Activated naive CD8-positive, alpha-beta T cell treated with anti-CD3 and anti-CD28 coated beads, Interleukin-2, amount 10 ng/mL, durations not matched to agents 7 days and 5 days (primary cell): ENCODE measurements at regions not wholly inside any gene's neighbourhood (a gene's known extent, or its start where the extent isn't known, plus 50 kb on each side); places are given as distances from the start of the nearest gene placed in this dataset.
"Not testable (repeated sequence)": the region's sequence is repeated elsewhere in the genome, so short reads cannot be mapped to it uniquely, and the experiment has no call there.

Source experiments
- ATAC-seq: fragments of 150-1000 bp; cut with Tn5 transposase; one replicate; pipeline ENCODE4 v1.10.0; 2021; ENCODE audit warnings: low read depth, moderate library complexity
- POLR2A ChIA-PET: fragments of 350-600 bp; sonication (Branson Sonifier 250); formaldehyde crosslinking; loops from one replicate; lab custom pipeline; 2021; ENCODE audit warnings: antibody characterized with exemption; lab: Charles Lee
- DNase-seq: peaks from one replicate; pipeline ENCODE4 v3.0.0; 2021
- H3K27ac Mint-ChIP-seq: one replicate; pipeline ENCODE4 v1.8.0; 2022; ENCODE audit warnings: mild to moderate bottlenecking, mixed read lengths
- H3K27me3 Mint-ChIP-seq: one replicate; pipeline ENCODE4 v1.8.0; 2022; ENCODE audit warnings: mild to moderate bottlenecking, moderate library complexity, mixed read lengths
- H3K36me3 Mint-ChIP-seq: one replicate; pipeline ENCODE4 v1.8.0; 2021; ENCODE audit warnings: mild to moderate bottlenecking, mixed read lengths
- H3K4me1 Mint-ChIP-seq: one replicate; pipeline ENCODE4 v1.8.0; 2021; ENCODE audit warnings: mixed read lengths
- H3K4me3 Mint-ChIP-seq: one replicate; pipeline ENCODE4 v1.8.0; 2022; ENCODE audit warnings: mild to moderate bottlenecking, moderate library complexity, mixed read lengths
- H3K9me3 Mint-ChIP-seq: one replicate; pipeline ENCODE4 v1.8.0; 2021; ENCODE audit warnings: mixed read lengths

- no peaks in the 10 kb centered on the region for H3K4me1 Mint-ChIP-seq
- ATAC-seq (no peak), DNase-seq (no peak)
- POLR2A ChIA-PET, result no interaction called here
- H3K4me3 Mint-ChIP-seq, result no peak overlapping the region
- peaks cover 14% of the 10 kb centered on the region for H3K9me3 Mint-ChIP-seq
- H3K27me3 Mint-ChIP-seq, result no peaks in the 10 kb centered on the region
- no peak overlapping the region for H3K27ac Mint-ChIP-seq
- no peaks in the 10 kb centered on the region for H3K36me3 Mint-ChIP-seq
Measured at GRCh38 chr6:76532647-76533046, 460.2 kb upstream of the IMPG1 start.

- Mint-ChIP-seq H3K36me3 (no peaks in the 10 kb centered on the region), H3K27ac (no peak overlapping the region), H3K27me3 (no peaks in the 10 kb centered on the region), H3K4me3 (no peak overlapping the region), H3K4me1 (no peaks in the 10 kb centered on the region), H3K9me3 (peaks cover 8% of the 10 kb centered on the region)
- POLR2A ChIA-PET, result no interaction called here
- ATAC-seq (no peak), DNase-seq (no peak)
Measured at GRCh38 chr6:76518443-76518842, 446.0 kb upstream of the IMPG1 start.

- ATAC-seq (no peak), DNase-seq (no peak)
- H3K27ac Mint-ChIP-seq, result no peak overlapping the region
- no peaks in the 10 kb centered on the region for H3K36me3 Mint-ChIP-seq
- no peaks in the 10 kb centered on the region for H3K4me1 Mint-ChIP-seq
- no peak overlapping the region for H3K4me3 Mint-ChIP-seq
- POLR2A ChIA-PET, result no interaction called here
- H3K27me3 Mint-ChIP-seq, result no peaks in the 10 kb centered on the region
- H3K9me3 Mint-ChIP-seq, result peaks cover 8% of the 10 kb centered on the region
Measured at GRCh38 chr6:76516924-76517323, 444.5 kb upstream of the IMPG1 start.

GRCh38 chr6:76510489-76510888, 438.0 kb upstream of the IMPG1 start:
- Mint-ChIP-seq H3K27ac (no peak overlapping the region), H3K36me3 (no peaks in the 10 kb centered on the region), H3K4me1 (no peaks in the 10 kb centered on the region), H3K9me3 (peaks cover 2% of the 10 kb centered on the region), H3K4me3 (no peak overlapping the region), H3K27me3 (no peaks in the 10 kb centered on the region)
- DNase-seq, result no peak
- POLR2A ChIA-PET, result no interaction called here
- no peak for ATAC-seq

- H3K27me3 Mint-ChIP-seq, result no peaks in the 10 kb centered on the region
- no peak for DNase-seq
- no peaks in the 10 kb centered on the region for H3K36me3 Mint-ChIP-seq
- ATAC-seq, result no peak
- no peaks in the 10 kb centered on the region for H3K4me1 Mint-ChIP-seq
- no peak overlapping the region for H3K4me3 Mint-ChIP-seq
- POLR2A ChIA-PET, result no interaction called here
- H3K27ac Mint-ChIP-seq, result no peak overlapping the region
- peaks cover 3% of the 10 kb centered on the region for H3K9me3 Mint-ChIP-seq
Measured at GRCh38 chr6:76509397-76509796, 436.9 kb upstream of the IMPG1 start.

GRCh38 chr6:76506808-76507207, 434.3 kb upstream of the IMPG1 start:
- no peaks in the 10 kb centered on the region for H3K27me3 Mint-ChIP-seq
- POLR2A ChIA-PET, result no interaction called here

GRCh38 chr6:76495909-76496308, 423.4 kb upstream of the IMPG1 start:
- POLR2A ChIA-PET, result no interaction called here
- H3K4me3 Mint-ChIP-seq, result no peak overlapping the region
- H3K27me3 Mint-ChIP-seq, result no peaks in the 10 kb centered on the region
- ATAC-seq (no peak), DNase-seq (no peak)
- H3K27ac Mint-ChIP-seq, result no peak overlapping the region
- peaks cover 15% of the 10 kb centered on the region for H3K9me3 Mint-ChIP-seq
- H3K36me3 Mint-ChIP-seq, result no peaks in the 10 kb centered on the region
- H3K4me1 Mint-ChIP-seq, result no peaks in the 10 kb centered on the region

More at GRCh38 chr6:76506808-76507207, 434.3 kb upstream of the IMPG1 start:
- Mint-ChIP-seq H3K4me3 (no peak overlapping the region), H3K9me3 (peaks cover 4% of the 10 kb centered on the region), H3K4me1 (no peaks in the 10 kb centered on the region), H3K36me3 (no peaks in the 10 kb centered on the region), H3K27ac (no peak overlapping the region)
- ATAC-seq (no peak), DNase-seq (no peak)

- H3K4me1 Mint-ChIP-seq, H3K27me3 Mint-ChIP-seq, H3K27ac Mint-ChIP-seq, ATAC-seq, H3K36me3 Mint-ChIP-seq, POLR2A ChIA-PET, DNase-seq, H3K4me3 Mint-ChIP-seq: not testable (repeated sequence)
- H3K9me3 Mint-ChIP-seq, result peaks cover 16% of the 10 kb centered on the region
Measured at GRCh38 chr6:76491376-76491775, 418.9 kb upstream of the IMPG1 start.

GRCh38 chr6:76490456-76490855, 418.0 kb upstream of the IMPG1 start:
- DNase-seq, result no peak
- no peak for ATAC-seq
- H3K4me1 Mint-ChIP-seq, result no peaks in the 10 kb centered on the region
- no peaks in the 10 kb centered on the region for H3K36me3 Mint-ChIP-seq
- no peak overlapping the region for H3K27ac Mint-ChIP-seq
- H3K27me3 Mint-ChIP-seq, result no peaks in the 10 kb centered on the region
- POLR2A ChIA-PET, result no interaction called here
- H3K9me3 Mint-ChIP-seq, result peaks cover 14% of the 10 kb centered on the region
- H3K4me3 Mint-ChIP-seq, result no peak overlapping the region

- Mint-ChIP-seq H3K4me1 (no peaks in the 10 kb centered on the region), H3K27ac (no peak overlapping the region), H3K27me3 (no peaks in the 10 kb centered on the region), H3K4me3 (no peak overlapping the region), H3K36me3 (no peaks in the 10 kb centered on the region), H3K9me3 (peaks cover 6% of the 10 kb centered on the region)
- no peak for DNase-seq
- POLR2A ChIA-PET, result no interaction called here
- ATAC-seq, result no peak
Measured at GRCh38 chr6:76481101-76481500, 408.6 kb upstream of the IMPG1 start.

- no peak for DNase-seq
- no peak overlapping the region for H3K27ac Mint-ChIP-seq
- no peak for ATAC-seq
- no peaks in the 10 kb centered on the region for H3K36me3 Mint-ChIP-seq
- H3K9me3 Mint-ChIP-seq, result peaks cover 1% of the 10 kb centered on the region
- no peak overlapping the region for H3K4me3 Mint-ChIP-seq
- H3K4me1 Mint-ChIP-seq, result no peaks in the 10 kb centered on the region
- POLR2A ChIA-PET, result no interaction called here
- no peaks in the 10 kb centered on the region for H3K27me3 Mint-ChIP-seq
Measured at GRCh38 chr6:76472858-76473257, 400.4 kb upstream of the IMPG1 start.

GRCh38 chr6:76466286-76466685, 393.8 kb upstream of the IMPG1 start:
- POLR2A ChIA-PET, result no interaction called here
- H3K27ac Mint-ChIP-seq, result no peak overlapping the region
- H3K4me1 Mint-ChIP-seq, result no peaks in the 10 kb centered on the region
- ATAC-seq, result no peak
- no peak overlapping the region for H3K4me3 Mint-ChIP-seq
- no peaks in the 10 kb centered on the region for H3K36me3 Mint-ChIP-seq
- H3K9me3 Mint-ChIP-seq, result peaks cover 1% of the 10 kb centered on the region
- no peak for DNase-seq
- no peaks in the 10 kb centered on the region for H3K27me3 Mint-ChIP-seq

GRCh38 chr6:76465410-76465809, 392.9 kb upstream of the IMPG1 start:
- no peak for DNase-seq
- no peak overlapping the region for H3K4me3 Mint-ChIP-seq
- H3K27ac Mint-ChIP-seq, result no peak overlapping the region
- no peaks in the 10 kb centered on the region for H3K27me3 Mint-ChIP-seq
- H3K36me3 Mint-ChIP-seq, result no peaks in the 10 kb centered on the region
- H3K4me1 Mint-ChIP-seq, result no peaks in the 10 kb centered on the region
- H3K9me3 Mint-ChIP-seq, result peaks cover 1% of the 10 kb centered on the region
- POLR2A ChIA-PET, result no interaction called here
- ATAC-seq, result no peak

GRCh38 chr6:76453270-76453669, 380.8 kb upstream of the IMPG1 start:
- no peaks in the 10 kb centered on the region for H3K36me3 Mint-ChIP-seq
- H3K27ac Mint-ChIP-seq, result no peak overlapping the region
- no peaks in the 10 kb centered on the region for H3K4me1 Mint-ChIP-seq
- DNase-seq (no peak), ATAC-seq (no peak)
- POLR2A ChIA-PET, result no interaction called here
- H3K4me3 Mint-ChIP-seq, result no peak overlapping the region
- peaks cover 5% of the 10 kb centered on the region for H3K9me3 Mint-ChIP-seq
- no peaks in the 10 kb centered on the region for H3K27me3 Mint-ChIP-seq
